GM21825 (cell line): ENCODE measurements at regions not wholly inside any gene's neighbourhood (a gene's known extent, or its start where the extent isn't known, plus 50 kb on each side); places are given as distances from the start of the nearest gene placed in this dataset.
"Not testable (repeated sequence)": the region's sequence is repeated elsewhere in the genome, so short reads cannot be mapped to it uniquely, and the experiment has no call there.

Experiments
- ATAC-seq: cut with Tn5 transposase; IDR thresholded peaks from one replicate; pipeline ENCODE4 v1.9.1; 2021; ENCODE audit warnings: mild to moderate bottlenecking, moderate library complexity; ENCODE audit not compliant: unreplicated experiment

GRCh38 chr6:134416418-134417154 lies 98.7 kb upstream of the SGK1 start:
- no peak for ATAC-seq

GRCh38 chr6:134415656-134416055 lies 97.7 kb upstream of the SGK1 start:
- ATAC-seq = no peak

DNA sequence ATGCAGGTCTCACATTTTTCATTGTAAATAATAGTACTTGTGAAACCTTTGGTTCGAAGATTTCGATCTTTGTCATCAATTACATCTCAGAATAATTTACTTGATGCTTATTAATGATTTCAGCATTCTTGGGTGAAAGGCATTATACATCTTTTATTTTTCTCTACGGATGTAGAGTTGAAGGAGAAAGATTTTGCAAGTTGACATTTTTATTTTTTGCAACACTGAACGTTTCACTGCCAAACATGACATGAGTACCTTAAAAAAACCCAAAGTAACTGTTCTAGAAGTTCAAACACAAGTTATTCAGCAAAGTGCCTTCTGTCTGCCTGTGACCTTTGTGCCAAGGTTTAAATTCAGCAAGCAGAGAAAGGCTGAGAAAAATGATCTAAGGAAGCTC lies 97.3 kb upstream of the SGK1 start:
- ATAC-seq = no peak

GRCh38 chr6:134414793-134415192 lies 96.9 kb upstream of the SGK1 start:
- no peak for ATAC-seq

DNA sequence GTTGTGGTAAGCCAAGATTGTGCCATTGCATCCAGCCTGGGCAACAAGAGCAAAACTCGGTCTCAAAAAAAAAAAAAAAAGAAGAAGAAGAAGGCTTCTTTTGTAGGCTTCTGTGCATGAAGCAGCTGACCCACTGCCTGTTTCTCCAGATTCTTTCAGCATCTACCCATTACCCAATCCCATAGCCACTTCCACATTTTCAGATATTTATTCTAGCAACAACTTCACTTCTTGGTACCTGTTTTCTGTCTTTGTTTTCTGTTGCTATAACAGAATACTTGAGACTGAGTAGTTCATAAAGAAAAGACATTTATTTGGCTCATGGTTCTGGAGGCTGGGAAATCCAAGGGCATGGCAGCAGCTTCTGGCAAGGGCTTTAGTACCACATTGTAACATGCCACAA lies 95.3 kb upstream of the SGK1 start:
- ATAC-seq = no peak

- ATAC-seq = no peak
Measured at GRCh38 chr6:134410541-134410940, 92.6 kb upstream of the SGK1 start.

GRCh38 chr6:134407791-134408190 lies 89.9 kb upstream of the SGK1 start:
- ATAC-seq = no peak

- ATAC-seq = no peak
Measured at GRCh38 chr6:134406311-134406710, 88.4 kb upstream of the SGK1 start.

GRCh38 chr6:134405386-134406087 lies 87.6 kb upstream of the SGK1 start:
- no peak for ATAC-seq

DNA sequence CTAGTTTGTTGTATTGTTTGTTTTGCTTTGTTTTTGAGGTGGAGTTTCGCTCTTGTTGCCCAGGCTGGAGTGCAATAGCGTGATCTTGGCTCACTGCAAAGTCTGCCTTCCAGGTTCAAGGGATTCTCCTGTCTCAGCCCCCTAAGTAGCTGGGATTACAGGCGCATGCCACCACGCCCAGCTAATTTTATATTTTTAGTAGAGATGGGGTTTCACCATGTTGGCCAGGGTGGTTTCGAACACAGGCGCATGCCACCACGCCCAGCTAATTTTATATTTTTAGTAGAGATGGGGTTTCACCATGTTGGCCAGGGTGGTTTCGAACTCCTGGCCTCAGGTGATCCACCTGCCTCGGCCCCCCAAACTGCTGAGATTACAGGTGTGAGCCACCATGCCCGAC lies 85.4 kb upstream of the SGK1 start:
- not testable (repeated sequence) for ATAC-seq

DNA sequence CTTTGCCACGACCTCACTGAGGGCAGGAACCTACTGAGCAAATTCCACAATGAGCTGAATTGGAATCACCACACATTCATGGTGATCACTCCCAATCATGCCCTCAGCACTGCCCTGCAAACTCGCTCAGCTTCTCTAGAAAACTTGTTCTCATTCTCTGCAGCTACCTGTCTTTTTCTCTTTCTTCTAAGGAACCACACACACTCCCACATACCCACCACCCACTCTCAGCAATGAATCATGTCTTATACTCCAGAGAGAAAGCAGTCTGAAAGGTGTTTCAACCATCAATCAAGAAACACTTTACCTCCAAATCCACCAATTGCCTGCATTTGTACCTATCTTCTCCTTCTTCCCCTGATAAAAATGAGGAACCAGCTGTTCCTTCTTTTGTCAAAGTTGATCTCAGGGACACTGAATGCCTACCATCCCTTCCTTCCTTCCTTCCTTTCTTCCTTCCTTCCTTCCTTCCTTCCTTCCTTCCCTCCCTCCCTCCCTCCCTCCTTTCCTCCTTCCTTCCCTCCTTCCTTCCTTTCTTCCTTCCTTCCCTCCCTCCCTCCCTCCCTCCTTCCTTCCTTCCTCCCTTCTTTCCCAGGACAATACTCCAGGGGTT lies 84.6 kb upstream of the SGK1 start:
- no peak for ATAC-seq

DNA sequence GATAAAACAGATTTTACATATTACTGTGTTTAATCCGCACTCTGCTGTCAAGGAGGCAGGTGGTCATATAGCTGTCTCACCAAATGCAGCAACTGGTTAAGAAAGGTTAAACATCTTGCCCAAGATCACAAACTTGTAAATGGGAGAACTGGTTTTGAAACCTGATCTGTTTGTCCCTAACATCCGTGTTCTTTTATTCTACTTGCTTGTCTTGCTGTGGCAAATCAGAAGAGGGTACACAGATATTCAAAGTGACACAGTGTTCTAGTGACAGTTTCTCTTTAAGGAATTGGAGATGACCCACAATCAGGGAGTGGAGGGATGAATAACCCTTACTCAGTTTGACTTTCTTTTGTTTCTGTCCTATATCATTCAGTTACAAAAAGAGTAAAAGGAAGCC lies 83.0 kb upstream of the SGK1 start:
- no peak for ATAC-seq

DNA sequence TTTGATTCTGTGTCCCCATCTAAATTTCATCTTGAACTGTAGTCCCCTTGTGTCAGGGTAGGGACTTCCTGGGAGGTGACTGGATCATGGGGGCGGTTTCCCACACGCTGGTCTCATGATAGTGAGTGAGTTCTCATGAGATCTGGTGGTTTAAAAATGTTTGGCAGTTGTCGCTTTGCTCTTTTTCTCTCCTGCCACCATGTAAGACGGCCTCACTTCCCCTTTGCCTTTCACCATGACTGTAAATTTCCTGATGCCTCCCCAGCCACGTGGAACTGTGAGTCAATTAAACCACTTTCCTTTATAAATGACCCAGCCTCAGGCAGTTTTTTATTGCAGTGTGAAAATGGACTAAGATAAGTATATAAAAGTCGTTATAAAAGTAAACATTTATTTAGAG lies 80.5 kb upstream of the SGK1 start:
- ATAC-seq = peak; percentile 57

- no peak for ATAC-seq
Measured at GRCh38 chr6:134397676-134398075, 79.8 kb upstream of the SGK1 start.

DNA sequence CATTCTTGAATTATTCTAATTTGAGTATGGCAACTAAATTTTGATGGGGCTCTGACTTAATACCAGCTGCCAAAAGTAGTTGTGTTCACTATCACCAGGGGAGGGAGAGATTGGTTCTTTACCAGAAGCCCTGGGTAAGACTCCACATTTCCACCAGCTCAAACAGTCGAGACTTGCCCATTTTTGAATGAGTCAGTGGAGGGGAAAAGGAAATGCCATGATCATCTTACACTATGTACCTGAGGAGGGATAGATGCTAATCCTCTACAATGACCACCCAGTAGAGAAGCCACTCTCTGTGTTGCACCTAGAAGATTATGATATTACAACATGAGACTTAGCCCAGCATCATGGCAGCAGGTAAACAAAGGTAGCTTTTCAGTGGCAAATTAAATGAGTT lies 77.0 kb upstream of the SGK1 start:
- no peak for ATAC-seq

- ATAC-seq = no peak
Measured at GRCh38 chr6:134394208-134394607, 76.3 kb upstream of the SGK1 start.

DNA sequence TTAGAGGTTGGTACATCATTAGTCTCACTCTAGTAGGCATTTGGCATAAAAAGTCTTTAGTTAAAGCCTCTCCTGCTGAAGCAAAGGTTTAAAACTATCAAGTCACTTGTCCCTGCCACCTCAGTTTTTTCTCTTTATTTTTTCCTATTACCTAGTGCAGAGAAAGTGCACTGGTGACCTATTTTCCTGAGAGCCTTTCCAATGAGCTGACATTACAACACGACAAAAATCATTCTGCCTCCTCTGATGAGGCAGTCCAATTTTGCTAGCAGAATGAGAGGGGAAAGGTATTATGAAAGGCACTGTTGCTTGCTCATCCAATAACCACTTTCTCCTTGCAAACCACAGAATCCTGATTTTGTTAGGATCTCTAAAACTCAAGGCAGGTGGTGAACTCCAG lies 73.3 kb upstream of the SGK1 start:
- no peak for ATAC-seq

GRCh38 chr6:134389658-134390057 lies 71.7 kb upstream of the SGK1 start:
- ATAC-seq = no peak

DNA sequence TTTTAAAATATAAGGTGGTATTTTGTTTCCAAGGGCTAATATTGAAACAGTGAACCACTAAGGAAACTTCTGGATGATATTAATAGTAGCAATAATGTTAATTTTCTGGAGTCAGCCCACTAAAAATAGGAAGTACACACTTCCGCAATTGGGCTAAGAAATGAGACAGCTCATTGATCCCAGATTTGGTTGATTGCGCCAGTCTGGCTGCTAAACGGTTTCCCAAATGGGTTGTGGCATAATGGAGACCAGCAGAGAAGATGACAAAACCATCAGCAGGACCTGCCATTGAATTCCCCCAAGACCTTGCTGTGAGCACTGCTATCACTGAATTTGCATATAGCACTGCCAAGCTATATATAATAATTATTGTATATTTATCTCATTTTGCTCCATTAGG lies 71.2 kb upstream of the SGK1 start:
- no peak for ATAC-seq

DNA sequence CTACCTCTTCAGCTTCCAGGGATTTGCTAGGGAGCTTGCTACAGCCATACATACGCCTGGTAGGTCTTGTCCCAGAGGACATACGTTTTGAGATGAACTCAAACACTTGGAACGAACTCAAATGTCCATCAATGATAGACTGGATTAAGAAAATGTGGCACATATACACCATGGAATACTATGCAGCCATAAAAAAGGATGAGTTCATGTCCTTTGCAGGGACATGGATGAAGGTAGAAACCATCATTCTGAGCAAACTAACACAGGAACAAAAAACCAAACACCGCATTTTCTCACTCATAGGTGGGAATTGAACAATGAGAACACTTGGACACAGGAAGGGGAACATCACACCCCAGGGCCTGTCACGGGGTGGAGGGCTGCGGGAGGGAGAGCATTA lies 68.6 kb upstream of the SGK1 start:
- ATAC-seq = not testable (repeated sequence)

GRCh38 chr6:134381959-134382358 lies 64.0 kb upstream of the SGK1 start:
- ATAC-seq = no peak

DNA sequence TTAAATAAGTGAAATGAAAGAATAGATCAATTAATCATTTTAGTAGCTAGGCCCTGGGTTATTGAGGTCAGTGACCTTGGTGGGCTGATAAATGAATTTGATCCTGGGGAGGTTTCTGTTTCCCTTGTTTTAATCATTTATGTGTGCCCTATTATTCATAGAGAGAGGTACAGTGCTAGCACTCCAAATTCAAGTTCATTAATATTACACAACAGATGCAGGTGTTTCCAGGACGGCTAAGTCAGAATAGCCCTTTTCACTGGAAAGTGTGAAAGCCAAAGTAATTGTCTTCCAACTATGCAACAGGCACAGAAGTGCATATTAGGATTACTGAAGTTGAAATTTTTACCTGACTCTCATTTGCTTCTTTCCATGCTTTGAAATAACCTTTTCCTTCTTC lies 61.7 kb upstream of the SGK1 start:
- ATAC-seq = no peak
